Anterior cingulate cortex (tissue), 58 donors: ENCODE measurements at regions not wholly inside any gene's neighbourhood (a gene's known extent, or its start where the extent isn't known, plus 50 kb on each side); places are given as distances from the start of the nearest gene placed in this dataset.
"Not testable (repeated sequence)": the region's sequence is repeated elsewhere in the genome, so short reads cannot be mapped to it uniquely, and the experiment has no call there.

ENCODE experiments used
- DNase-seq, 58 donors: peaks; one replicate each; lab custom pipeline; 2025; lab: John Stamatoyannopoulos, UW

- DNase-seq = not testable (repeated sequence)
Measured at GRCh38 chr5:134471858-134472449, 53.5 kb upstream of the JADE2 start.

- no peak for DNase-seq
Measured at GRCh38 chr5:134468921-134469400, 56.5 kb upstream of the JADE2 start.

- no peak for DNase-seq
Measured at GRCh38 chr5:134467231-134467630, 55.5 kb upstream of the CDKN2AIPNL start.

- DNase-seq = peak in 55 of 58 donors; percentile 29 to 97 (median 76)
Measured at GRCh38 chr5:134466241-134467069, 54.8 kb upstream of the CDKN2AIPNL start.

GRCh38 chr5:134465816-134466240, 54.1 kb upstream of the CDKN2AIPNL start:
- peak in 53 of 58 donors; percentile 10 to 83 (median 51) for DNase-seq

- DNase-seq = no peak
Measured at GRCh38 chr5:134464988-134465815, 53.5 kb upstream of the CDKN2AIPNL start.

GRCh38 chr5:134463991-134464760, 52.5 kb upstream of the CDKN2AIPNL start:
- no peak for DNase-seq

GRCh38 chr5:134463176-134463720, 51.6 kb upstream of the CDKN2AIPNL start:
- no peak for DNase-seq

- no peak for DNase-seq
Measured at GRCh38 chr5:134462761-134463160, 51.1 kb upstream of the CDKN2AIPNL start.

GRCh38 chr5:134462047-134462575, 50.4 kb upstream of the CDKN2AIPNL start:
- no peak for DNase-seq
